Activated T-cell treated with anti-CD3 and anti-CD28 coated beads for 1 hour (primary cell): ENCODE measurements at regions not wholly inside any gene's neighbourhood (a gene's known extent, or its start where the extent isn't known, plus 50 kb on each side); places are given as distances from the start of the nearest gene placed in this dataset.

Experiments
- DNase-seq: peaks from one replicate; pipeline ENCODE4 v3.0.0-alpha.2; 2020; ENCODE audit warnings: low read depth

- DNase-seq = no peak
Observed at GRCh38 chr7:136034132-136034531, 57.0 kb upstream of the MTPN start.

- no peak for DNase-seq
Observed at GRCh38 chr7:136033413-136034031, 56.4 kb upstream of the MTPN start.

- DNase-seq = no peak
Observed at GRCh38 chr7:136030867-136031318, 53.7 kb upstream of the MTPN start.

GRCh38 chr7:136030330-136030729 is 53.2 kb upstream of the MTPN start:
- no peak for DNase-seq

GRCh38 chr7:136027160-136027559 is 50.0 kb upstream of the MTPN start:
- DNase-seq = no peak
